DMS153 (cell line): ENCODE measurements at regions not wholly inside any gene's neighbourhood (a gene's known extent, or its start where the extent isn't known, plus 50 kb on each side); places are given as distances from the start of the nearest gene placed in this dataset.
A peak's percentile ranks its signal among the peaks of the same experiment; 100 is the strongest.
"Not testable (repeated sequence)": the region's sequence is repeated elsewhere in the genome, so short reads cannot be mapped to it uniquely, and the experiment has no call there.

ENCODE experiments used
- DNase-seq: peaks from one replicate; lab custom pipeline; 2025; lab: John Stamatoyannopoulos, UW

DNA sequence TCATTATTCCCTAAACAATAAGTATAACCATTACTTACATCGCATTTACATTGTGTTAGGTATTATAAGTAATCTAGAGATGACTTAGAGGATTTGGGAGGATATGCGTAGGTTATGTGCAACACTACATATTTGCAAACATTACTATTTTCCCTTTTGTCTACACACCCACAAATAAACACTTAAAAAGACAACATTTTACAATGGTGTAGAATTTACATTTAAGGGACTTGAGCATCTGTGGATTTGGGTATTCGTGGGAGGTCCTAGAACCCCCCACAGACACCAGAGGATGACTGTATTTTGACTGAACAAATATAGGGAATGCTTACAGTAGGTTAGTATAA is 220.2 kb upstream of the MYO3A start:
- no peak for DNase-seq

DNA sequence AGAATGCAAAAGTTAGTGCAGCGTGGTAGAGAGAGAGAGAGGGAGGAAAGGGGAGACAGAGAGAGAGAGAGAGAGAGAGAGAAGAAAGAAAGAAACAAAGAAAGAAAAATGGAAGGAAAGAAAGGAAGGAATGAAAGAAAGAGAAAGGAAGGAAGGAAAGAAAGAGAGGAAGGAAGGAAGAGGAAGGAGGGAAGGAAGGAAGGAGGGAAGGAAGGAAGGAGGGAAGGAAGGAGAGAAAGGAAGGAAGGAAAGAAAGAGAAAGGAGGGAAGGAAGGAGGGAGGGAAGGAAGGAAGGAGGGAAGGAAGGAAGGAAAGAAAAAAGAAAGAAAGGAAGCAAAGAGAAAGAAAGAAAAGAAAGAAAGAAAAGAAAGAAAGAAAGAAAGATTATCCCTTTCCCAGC is 209.8 kb upstream of the MYO3A start:
- no peak for DNase-seq

DNA sequence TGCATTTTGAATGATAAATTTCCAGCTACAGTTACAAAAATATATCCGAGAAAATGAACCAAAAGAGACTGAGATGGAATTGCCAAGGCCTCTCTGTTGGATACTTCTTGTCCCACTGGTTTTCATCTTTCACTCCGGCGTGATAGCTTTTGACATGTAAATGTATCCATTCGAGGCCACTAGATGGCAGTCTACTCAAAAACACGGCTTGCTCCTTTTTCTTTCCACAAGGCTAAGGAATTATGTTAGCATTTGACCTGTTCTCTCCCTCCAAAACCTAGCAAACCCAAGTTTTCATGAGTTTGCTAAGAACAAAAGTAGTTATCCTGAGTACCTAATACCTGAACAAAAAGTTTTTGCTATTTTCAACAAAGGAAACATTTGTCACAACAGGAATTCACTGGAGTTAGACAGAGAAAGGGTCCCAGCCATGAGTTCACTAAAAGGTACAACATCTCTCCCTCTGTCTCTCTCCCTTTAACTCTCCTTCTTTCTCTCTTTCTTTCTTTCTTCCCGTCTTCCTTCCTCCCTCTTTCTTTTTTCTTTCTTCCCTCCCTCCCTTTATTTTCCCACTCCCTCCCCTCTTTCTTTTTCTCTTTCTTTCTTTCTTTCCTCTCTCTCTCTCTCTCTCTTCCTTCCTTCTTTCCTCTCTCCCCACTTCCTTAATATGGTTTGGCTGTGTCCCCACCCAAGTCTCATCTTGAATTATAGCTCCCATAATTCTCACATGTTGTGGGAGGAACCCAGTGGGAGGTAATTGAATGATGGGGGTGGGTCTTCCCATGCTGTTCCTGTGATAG is 207.9 kb upstream of the MYO3A start:
- DNase-seq = peak; percentile 2

DNA sequence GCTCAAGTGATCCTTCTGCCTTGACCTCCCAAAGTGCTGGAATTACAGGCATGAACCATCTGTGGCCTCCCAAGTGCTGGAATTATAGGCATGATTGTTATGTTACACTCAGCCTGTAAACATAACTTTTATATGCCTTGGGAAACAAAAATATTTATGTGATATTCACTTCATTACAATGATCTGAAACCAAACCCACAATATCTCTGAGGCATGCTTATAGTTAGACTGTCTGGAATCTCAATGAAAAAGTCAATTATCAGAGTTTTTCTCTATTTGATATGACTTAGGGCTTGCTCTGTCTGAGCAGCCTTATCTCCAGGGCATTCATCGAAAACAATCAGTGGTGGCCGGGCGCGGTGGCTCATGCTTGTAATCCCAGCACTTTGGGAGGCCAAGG is 195.3 kb upstream of the MYO3A start:
- DNase-seq = no peak

DNA sequence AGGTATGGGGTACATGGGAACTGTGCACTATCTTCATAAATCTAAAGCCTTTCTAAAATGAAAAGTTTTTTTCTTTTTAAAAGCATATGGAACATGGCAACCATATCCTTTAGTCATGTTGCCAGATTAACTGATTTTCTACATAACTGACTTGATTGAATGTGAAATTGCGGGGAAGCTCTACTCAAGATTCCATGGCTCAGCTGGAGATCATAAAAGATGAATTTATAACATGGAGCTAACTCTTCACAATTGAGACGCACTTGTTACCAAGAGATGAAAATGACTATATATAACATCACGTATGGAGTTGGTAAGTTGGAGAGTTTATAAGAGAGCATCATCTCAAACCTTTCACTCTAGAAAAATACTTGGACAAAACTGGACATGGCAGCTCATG is 190.2 kb upstream of the MYO3A start:
- DNase-seq = no peak

DNA sequence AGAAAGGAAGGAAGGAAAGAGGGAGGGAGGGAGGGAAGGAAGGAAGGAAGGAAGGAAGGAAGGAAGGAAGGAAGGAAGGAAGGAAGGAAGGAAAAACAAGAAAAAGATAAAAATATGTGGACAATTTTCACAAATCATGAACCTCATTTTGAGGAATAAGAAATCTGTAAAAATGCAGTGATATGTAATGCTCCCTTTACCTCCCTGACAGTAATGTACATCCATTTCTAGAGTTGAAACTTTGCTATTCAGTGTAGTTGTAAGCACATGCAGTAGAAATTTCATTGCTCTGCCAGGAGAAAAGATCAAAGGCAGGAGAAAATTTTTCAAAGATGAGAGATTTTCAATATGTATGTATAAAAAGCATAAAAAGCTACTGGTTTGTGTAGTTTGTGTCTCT is 189.5 kb upstream of the MYO3A start:
- no peak for DNase-seq

DNA sequence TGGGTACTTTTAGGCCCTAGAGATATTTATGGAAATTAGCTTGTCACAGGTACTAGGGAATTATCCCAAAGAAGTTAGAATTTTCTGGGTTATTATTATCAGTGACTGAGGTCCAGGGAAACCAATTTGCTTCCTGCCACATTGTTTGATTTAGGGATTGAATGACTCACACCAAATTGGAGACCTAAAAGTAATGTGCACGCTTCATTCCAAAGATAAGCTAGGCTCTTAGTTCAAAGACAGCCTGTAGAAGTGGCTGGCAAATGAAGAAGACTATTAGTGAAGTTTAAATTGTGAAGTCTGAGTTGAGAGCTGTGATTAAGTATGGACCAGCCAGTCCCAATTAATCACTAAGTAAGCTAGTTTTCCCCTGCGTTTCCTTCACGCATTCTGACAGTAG is 188.1 kb upstream of the MYO3A start:
- DNase-seq = no peak

DNA sequence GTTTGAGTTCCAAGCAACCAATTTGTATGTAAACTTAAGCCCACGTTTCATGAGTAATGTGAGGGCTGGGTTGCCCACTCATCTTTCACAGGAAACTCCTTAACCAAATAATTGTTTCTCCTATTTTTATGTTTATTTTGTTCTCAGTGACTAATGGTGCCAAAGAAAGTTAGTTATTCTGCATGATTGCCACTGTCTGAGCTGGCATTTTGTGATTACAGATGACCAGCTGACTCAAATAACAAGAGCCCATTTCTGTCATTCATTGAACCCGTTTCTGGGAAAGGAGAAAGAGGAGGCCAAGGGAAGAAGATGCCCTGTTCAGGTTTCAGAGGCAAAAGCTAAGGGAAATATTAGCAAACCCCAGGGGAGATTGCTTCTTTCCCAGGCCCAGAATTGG is 186.9 kb upstream of the MYO3A start:
- DNase-seq = no peak

DNA sequence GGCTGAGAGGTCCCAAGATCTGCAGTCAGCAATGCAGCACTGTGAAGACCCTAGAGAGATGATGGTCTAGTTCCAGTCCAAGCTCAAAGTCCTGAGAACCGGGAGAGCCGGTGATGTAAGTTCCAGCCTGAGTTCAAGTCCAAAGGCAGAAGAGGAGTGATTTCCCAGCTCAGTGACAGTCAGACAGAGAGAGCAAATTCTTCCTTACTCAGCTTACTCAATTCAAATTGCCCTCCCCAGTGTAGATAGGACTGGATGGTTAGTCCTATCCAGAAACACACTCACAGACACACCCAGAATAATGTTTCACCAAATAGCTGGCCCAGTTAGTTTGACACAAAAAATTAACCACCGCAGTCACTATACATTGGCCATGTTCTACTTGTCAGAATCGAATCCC is 185.5 kb upstream of the MYO3A start:
- DNase-seq = no peak

DNA sequence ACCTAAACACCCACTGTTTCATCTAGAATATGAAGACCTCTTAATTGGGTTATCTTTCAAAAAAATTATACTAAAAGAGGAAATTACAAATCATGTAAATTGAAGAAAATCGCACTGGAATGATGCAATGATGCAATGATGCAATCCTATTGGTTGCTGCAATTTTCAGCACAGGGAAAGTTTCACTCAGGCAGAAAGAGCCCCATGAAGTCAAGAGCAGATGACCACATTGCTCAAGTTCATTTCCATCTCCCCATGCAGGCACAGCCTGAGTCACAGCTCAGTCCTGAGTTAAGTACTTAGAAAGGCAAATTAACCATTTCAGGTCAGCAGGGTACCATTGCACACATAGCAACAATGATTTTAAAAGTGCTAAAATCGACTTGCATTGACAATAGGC is 180.3 kb upstream of the MYO3A start:
- no peak for DNase-seq

DNA sequence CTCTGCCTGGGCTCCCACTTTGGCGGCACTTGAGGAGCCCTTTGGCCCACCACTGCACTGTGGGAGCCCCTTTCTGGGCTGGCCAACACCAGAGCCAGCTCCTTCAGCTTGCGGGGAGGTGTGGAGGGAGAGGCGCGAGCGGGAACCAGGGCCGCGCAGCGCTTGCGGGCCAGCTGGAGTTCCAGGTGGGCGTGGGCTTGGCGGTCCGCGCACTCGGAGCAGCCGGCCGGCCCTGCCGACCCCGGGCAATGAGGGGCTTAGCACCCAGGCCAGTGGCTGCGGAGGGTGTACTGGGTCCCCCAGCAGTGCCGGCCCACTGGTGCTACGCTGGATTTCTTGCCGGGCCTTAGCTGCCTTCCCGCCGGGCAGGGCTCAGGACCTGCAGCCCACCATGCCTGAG is 178.2 kb upstream of the MYO3A start:
- DNase-seq = not testable (repeated sequence)

DNA sequence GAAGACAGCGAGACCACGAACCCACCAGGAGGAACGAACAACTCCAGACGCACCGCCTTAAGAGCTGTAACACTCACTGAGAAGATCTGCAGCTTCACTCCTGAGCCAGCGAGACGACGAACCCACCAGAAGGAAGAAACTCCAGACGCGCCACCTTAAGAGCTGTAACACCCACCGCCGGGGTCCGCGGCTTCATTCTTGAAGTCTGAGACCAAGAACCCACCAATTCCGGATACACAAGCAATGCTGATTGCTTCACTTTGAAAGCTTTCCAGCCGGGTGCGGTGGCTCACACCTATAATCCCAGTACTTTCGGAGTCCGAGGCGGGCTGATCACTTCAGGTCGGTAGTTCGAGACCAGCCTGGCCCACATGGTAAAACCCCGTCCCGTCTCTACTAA is 177.2 kb upstream of the MYO3A start:
- no peak for DNase-seq

DNA sequence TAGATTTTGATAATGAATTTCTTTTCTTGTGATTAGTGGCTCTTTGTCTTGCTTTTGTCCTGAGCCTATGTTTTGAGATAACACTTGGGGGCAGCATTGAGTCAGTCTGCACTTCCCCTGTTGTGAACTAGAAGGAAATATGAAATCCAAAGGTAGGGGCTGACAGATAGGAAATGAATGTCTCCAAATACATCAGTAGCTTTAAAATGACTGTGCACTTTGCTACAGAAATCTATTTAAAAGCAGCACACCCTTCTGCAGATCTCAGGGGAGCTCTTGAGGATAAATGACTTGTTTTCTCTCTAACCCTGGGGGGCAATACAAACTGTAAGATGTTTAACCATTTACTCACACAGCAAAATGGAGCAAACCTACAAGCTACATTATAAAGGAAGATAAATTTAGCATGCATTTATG is 176.0 kb upstream of the MYO3A start:
- DNase-seq = peak; percentile 62

DNA sequence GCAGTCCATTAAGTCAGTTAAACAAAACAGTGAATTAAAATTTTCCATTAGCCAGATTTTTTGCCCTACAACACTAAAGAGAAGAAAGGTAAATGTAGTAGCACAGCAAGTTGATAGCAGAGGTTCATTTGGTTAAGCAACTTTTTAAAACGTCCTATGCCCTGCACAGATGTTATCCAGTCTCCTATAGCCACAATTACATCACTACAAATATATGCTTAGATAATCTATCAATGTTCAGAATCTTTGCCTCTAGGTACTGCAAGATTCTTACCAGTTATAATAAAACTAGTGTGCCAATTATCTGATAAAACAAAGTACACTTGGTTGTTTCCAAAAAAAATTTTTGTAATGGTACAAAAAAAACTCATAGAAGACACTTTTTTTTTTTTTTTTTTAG is 175.5 kb upstream of the MYO3A start:
- no peak for DNase-seq

DNA sequence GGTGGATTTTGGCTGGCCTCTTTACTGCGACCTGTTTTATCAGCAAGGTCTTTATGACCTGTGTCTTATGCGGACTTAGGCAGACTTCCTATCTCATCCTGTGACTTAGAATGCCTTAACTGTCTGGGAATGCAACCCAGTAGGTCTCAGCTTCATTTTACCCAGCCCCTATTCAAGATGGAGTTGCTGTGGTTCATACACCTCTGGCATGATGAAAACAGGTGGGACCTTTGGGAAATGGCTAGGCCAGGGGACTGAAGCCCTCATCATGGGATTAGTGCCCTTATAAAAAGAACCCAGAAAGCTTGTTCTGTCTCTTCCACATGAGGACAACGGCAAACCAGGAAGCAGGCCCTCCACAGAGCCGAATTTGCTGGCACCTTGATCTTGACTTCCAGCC is 172.1 kb upstream of the MYO3A start:
- DNase-seq = no peak

DNA sequence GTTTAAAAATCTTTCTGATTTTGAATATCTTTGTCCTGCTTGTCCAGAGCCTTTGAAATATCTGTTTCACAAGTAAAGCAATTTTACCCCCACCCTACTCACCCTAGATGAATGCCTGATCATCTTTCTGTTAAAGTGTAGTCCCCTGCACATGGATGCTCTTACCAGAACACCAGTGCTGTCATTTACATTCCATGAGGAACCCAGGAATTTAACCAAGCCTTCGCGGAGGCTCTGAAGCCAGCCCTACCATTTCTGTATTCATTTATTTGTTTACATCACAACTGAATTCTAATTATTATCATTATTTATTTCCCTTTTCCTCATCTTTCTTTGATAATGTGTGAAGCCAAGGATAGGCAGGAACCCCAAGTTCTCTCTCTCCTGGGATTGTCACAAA is 167.8 kb upstream of the MYO3A start:
- DNase-seq = no peak

DNA sequence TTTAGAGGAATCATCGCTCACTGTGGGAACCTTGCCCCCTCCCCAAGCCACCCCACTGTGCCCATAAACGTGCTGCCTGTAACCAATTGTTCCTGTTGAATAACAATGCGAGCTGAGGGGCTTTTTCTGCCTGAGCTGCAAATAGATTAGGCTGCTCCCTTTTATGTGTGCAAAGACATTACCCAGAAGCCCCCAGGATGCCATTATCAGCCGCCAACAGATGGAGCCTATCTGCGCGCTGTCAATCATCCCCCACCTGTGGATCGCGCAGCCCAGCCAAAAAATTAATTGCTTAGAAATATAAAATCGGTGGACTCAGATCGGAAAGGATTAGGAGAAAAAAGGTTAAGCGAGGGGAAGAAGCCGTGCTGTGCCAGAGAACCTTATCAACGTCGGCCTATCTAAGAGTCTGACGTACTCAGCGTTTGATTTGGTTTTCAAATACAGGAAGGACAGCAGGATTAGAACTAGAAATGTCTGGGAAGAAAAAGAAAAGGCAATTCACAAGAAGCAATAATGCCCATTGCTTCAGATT is 167.3 kb upstream of the MYO3A start:
- no peak for DNase-seq

DNA sequence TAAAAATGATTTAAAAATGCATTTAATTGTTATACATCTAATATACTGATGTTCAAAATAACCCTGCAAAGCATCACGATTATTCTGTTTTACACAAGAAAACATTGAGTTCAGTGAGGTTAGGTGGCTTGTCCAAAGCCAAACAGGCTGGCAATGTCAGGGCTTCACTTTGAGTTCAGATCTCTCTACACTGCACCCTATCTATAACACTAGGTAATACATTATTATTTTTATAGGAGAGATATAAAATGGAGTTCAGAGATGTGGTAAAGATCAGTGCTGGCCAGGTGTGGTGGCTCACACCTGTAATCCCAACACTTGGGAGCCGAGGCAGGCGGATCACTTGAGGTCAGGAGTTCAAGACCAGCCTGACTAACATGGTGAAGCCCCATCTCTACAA is 165.9 kb upstream of the MYO3A start:
- no peak for DNase-seq

DNA sequence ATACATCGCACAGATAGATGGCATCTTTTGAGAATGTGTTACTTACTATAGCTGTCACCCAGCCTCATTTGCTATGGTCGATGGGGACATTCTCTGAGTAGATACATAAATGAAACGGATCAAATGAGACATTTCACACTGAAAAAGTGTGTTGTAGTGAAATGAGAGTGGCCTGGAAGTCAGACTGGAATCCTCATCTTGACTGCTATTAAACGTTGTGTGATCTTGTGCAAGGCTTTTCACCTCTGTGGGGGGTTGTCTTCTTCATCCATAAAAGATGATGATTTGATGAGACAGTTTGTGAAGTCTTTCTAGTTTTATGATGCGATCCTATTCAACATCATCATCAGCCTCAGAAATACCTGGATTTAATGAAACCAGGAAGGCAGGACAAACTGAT is 155.4 kb upstream of the MYO3A start:
- DNase-seq = no peak

DNA sequence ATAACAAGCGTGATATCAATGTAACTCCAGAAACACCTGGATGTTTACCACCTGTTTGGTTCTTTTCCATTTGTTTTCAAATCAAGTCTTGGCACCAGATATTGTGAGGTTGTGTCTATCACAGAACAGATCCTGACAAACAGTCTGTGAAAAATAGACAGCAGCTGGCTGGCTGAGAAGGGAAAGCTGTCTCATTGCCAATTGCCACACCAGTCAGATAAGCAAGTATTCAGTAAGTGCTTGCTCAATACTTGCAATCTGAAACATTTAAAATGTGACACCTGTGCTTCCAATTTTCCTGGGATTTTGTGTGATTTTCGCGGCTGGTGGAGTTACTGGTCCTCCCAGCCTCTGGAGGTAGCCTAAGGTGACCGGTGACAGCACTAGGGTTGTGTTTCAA is 147.9 kb upstream of the MYO3A start:
- DNase-seq = no peak

DNA sequence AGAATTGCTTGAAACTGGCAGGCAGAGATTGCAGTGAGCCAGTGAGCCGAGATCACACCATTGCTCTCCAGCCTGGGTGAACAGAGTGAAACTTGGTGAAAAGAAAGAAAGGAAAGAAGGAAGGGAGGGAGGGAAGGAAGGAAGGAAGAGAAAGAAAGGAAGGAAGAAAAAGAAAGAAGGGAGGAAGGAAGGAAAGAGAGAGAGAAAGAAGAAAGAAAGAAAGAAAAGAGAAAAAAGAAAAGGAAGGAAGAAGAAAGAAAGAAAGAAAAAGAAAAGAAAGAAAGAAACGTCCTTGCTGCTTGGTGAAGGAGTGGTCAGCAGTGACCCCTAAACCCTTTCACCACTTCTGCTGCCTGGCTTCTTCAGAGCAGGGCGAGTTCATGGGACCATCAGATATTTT is 147.1 kb upstream of the MYO3A start:
- no peak for DNase-seq

DNA sequence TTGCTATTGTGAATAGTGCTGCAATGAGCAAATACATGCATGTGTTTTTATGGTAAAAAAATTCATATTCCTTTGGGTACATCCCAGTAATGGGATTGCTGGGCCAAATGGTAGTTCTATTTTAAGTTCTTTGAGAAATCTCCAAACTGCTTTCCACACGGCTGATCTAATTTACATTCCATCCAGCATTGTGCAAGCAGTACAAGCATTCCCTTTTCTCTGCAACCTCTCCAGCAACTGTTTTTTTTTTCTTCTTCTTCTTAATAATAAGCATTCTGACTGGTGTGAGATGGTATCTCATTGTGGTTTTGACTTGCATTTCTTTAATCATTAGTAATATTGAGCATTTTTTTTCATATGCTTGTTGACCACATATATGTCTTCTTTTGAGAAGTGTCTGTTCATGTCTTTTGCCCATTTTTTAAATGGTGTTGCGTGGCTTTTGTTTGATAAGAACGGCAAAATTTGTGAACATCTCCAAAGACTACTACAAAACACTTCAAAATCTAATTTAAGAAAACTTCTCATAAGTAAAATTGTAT is 136.1 kb upstream of the MYO3A start:
- DNase-seq = no peak

DNA sequence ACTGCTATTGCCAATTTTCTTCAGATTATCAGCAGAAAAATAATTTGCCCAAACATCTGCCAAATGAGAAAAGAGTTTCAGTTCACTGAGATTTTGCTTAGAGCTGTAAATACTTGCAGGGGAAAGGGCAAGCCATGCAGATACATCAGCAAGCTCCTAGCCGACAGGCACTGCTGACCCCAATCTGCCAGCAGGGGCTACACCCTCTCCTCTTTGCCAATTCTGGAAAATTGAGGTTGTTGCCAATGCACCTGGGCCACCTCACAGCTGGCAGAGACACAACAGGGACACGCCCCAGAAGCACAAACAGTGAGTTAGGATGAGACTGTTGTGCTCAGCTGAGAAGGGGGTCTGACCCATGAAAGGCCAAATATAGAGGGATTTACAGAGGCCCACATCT is 129.5 kb upstream of the MYO3A start:
- DNase-seq = no peak

DNA sequence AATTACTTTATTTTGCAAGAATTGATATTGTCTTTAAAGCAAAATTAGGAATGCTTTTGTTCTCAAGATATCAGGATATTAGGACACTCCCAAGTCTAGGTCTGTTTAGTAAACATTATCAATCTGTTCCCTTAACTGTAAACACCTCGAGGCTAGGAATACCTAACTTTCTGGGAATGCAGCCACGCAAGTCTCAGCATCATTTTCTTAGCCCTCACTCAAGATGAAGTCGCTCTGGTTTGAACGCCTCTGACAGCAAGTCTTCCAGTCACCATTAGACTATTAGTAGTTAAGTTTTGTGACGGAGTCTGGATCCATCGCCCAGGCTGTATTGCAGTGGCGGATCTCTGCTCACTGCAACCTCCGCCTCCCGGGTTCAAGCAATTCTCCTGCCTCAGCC is 128.0 kb upstream of the MYO3A start:
- no peak for DNase-seq
